PC-9 (cell line): ENCODE measurements at regions not wholly inside any gene's neighbourhood (a gene's known extent, or its start where the extent isn't known, plus 50 kb on each side); places are given as distances from the start of the nearest gene placed in this dataset.
"Not testable (repeated sequence)": the region's sequence is repeated elsewhere in the genome, so short reads cannot be mapped to it uniquely, and the experiment has no call there.

ENCODE experiments used
- BruUV-seq: library from RNA; stranded (reverse); fragments of 400-500 nt; replicated peaks from 2 replicates; lab custom pipeline; 2021; lab: Mats Ljungman, UMichigan
- CTCF ChIA-PET: fragments of 300-600 bp; sonication (Branson Sonifier 250); formaldehyde crosslinking; loops from one replicate; lab custom pipeline; 2022; ENCODE audit warnings: antibody characterized with exemption; lab: Charles Lee
- POLR2A ChIA-PET: fragments of 300-600 bp; sonication (Branson Sonifier 250); formaldehyde crosslinking; loops from one replicate; lab custom pipeline; 2022; ENCODE audit warnings: antibody characterized with exemption; ENCODE audit not compliant: unreplicated experiment; lab: Charles Lee
- DNase-seq, 2 experiments: peaks; one replicate each; pipeline versions ENCODE4 v3.0.0 to v3.0.0-alpha.2; 2015 to 2022; ENCODE audit warnings: mixed read lengths in 1 of 2
- H2AFZ ChIP-seq: fragments of 200-600 bp; sonication (generic); 2 replicates; pipeline ENCODE4 v1.8.1; 2017; ENCODE audit warnings: antibody characterized with exemption
- H3F3A ChIP-seq: fragments of 200-600 bp; sonication (generic); 2 replicates; pipeline ENCODE4 v1.8.1; 2017; ENCODE audit warnings: antibody characterized with exemption, mild to moderate bottlenecking, low read depth; ENCODE audit not compliant: insufficient read depth
- H3K27ac ChIP-seq: fragments of 200-600 bp; sonication (generic); 2 replicates; pipeline ENCODE4 v1.6.1; 2016; ENCODE audit warnings: mixed run types
- H3K27me3 ChIP-seq: fragments of 200-600 bp; sonication (generic); 2 replicates; pipeline ENCODE4 v1.6.1; 2016; ENCODE audit warnings: low read depth, mixed run types; ENCODE audit not compliant: insufficient read depth
- H3K36me3 ChIP-seq: fragments of 200-600 bp; sonication (generic); 2 replicates; pipeline ENCODE4 v1.6.1; 2016; ENCODE audit warnings: low read depth, mixed run types
- H3K4me1 ChIP-seq: fragments of 200-600 bp; sonication (generic); replicated peaks from 2 replicates; pipeline ENCODE4 v1.6.1; 2016; ENCODE audit warnings: mixed run types; ENCODE audit not compliant: insufficient read depth
- H3K4me2 ChIP-seq: fragments of 200-600 bp; sonication (generic); 2 replicates; pipeline ENCODE4 v1.6.1; 2017; ENCODE audit warnings: mixed run types
- H3K4me3 ChIP-seq: fragments of 200-600 bp; sonication (generic); 2 replicates; pipeline ENCODE4 v1.6.1; 2016; ENCODE audit warnings: mixed run types
- H3K79me2 ChIP-seq: fragments of 200-600 bp; sonication (generic); 2 replicates; pipeline ENCODE4 v1.6.1; 2017; ENCODE audit warnings: low read depth, mixed run types
- H3K9me2 ChIP-seq: fragments of 200-600 bp; sonication (generic); 2 replicates; pipeline ENCODE4 v1.8.1; 2017; ENCODE audit warnings: mild to moderate bottlenecking; ENCODE audit not compliant: insufficient read depth
- H3K9me3 ChIP-seq: fragments of 200-600 bp; sonication (generic); 2 replicates; pipeline ENCODE4 v1.8.1; 2016; ENCODE audit warnings: low read depth; ENCODE audit not compliant: insufficient read depth
- H4K20me1 ChIP-seq: fragments of 200-600 bp; sonication (generic); 2 replicates; pipeline ENCODE4 v1.8.1; 2017; ENCODE audit not compliant: insufficient read depth
- intact Hi-C: fragments of 100-400 bp; cut with micrococcal nuclease; formaldehyde crosslinking; loops from one replicate; pipeline ENCODE4 v1.10.0; 2022; ENCODE audit not compliant: unreplicated experiment

DNA sequence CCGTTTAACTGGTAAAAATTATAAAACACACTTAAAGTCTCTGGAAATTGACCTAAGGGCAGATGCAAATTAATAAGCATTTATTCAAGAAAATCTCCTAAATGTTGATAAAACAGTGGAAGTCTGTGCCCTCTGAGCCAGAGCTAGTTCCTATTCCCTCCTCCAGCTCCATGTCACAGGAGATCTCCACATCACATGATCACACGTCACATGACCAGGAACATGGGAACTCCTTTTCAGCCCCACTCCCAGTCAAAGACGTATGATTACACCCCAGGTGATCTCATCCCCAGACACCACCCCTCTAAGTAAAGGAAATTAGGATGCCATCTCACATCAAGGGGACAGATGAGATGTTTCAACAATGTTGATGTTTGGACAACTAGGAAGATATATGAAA, 237.7 kb upstream of the FRG1 start:
- POLR2A ChIA-PET, H3K4me2 ChIP-seq, H3K27me3 ChIP-seq, H2AFZ ChIP-seq, H3K4me1 ChIP-seq, H3K27ac ChIP-seq, BruUV-seq, H3K9me3 ChIP-seq, H3K4me3 ChIP-seq, H4K20me1 ChIP-seq, H3K9me2 ChIP-seq, H3F3A ChIP-seq, CTCF ChIA-PET, H3K36me3 ChIP-seq, H3K79me2 ChIP-seq, DNase-seq, intact Hi-C loops: not testable (repeated sequence)

- H3K79me2 ChIP-seq, CTCF ChIA-PET, H3F3A ChIP-seq, POLR2A ChIA-PET, H3K9me2 ChIP-seq, H3K4me3 ChIP-seq, intact Hi-C loops, H3K27me3 ChIP-seq, H3K9me3 ChIP-seq, H2AFZ ChIP-seq, H3K36me3 ChIP-seq, DNase-seq, H3K27ac ChIP-seq, H4K20me1 ChIP-seq, H3K4me2 ChIP-seq, BruUV-seq, H3K4me1 ChIP-seq: not testable (repeated sequence)
Observed at GRCh38 chr4:189706821-189707220, 233.9 kb upstream of the FRG1 start.

GRCh38 chr4:189707227-189707626, 233.4 kb upstream of the FRG1 start:
- H2AFZ ChIP-seq, H3K36me3 ChIP-seq, H3F3A ChIP-seq, H4K20me1 ChIP-seq, H3K27me3 ChIP-seq, H3K79me2 ChIP-seq, H3K4me1 ChIP-seq, H3K4me2 ChIP-seq, H3K9me3 ChIP-seq, DNase-seq, H3K4me3 ChIP-seq, H3K9me2 ChIP-seq, BruUV-seq, CTCF ChIA-PET, intact Hi-C loops, H3K27ac ChIP-seq, POLR2A ChIA-PET: not testable (repeated sequence)

DNA sequence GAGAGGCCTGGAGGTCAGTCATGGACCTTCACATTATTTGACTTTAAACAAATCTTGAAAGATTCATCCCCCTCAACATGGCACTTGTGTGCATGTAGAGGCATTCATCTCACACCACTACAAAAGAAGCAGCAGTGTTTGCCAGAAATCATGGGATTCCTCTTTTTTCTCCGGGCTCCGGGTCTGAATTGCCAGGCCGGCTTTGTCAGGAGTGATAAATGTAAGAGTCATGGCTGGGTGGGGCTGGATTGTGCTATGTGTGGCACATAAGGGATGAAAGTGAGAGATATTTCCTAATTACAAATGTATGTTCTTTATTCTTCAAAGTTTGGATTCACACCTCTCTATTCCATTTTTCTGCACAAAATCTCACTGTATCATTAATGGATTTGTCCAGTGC, 228.7 kb upstream of the FRG1 start:
- CTCF ChIA-PET, H4K20me1 ChIP-seq, DNase-seq, H3K79me2 ChIP-seq, H3K27me3 ChIP-seq, H3K9me3 ChIP-seq, H3K36me3 ChIP-seq, H2AFZ ChIP-seq, H3K4me3 ChIP-seq, H3K27ac ChIP-seq, H3K9me2 ChIP-seq, H3K4me1 ChIP-seq, intact Hi-C loops, POLR2A ChIA-PET, BruUV-seq, H3K4me2 ChIP-seq, H3F3A ChIP-seq: not testable (repeated sequence)

- H3K9me3 ChIP-seq, H3K27ac ChIP-seq, H3K27me3 ChIP-seq, H3K4me3 ChIP-seq, H3K36me3 ChIP-seq, intact Hi-C loops, H2AFZ ChIP-seq, H3K4me1 ChIP-seq, H3K4me2 ChIP-seq, H4K20me1 ChIP-seq, H3K9me2 ChIP-seq, H3F3A ChIP-seq, H3K79me2 ChIP-seq, CTCF ChIA-PET: not testable (repeated sequence)
- peak in 1 of 2 experiments; percentile 5 for DNase-seq
- POLR2A ChIA-PET, result interaction anchor here (0.7 kb wide), 1 partner anchor 36 kb away, joined by 10 read pairs; no protein-coding TSS in a partner anchor
- TSS peak; percentile 67 for BruUV-seq
Observed at GRCh38 chr4:189721016-189721993, 219.4 kb upstream of the FRG1 start.

DNA sequence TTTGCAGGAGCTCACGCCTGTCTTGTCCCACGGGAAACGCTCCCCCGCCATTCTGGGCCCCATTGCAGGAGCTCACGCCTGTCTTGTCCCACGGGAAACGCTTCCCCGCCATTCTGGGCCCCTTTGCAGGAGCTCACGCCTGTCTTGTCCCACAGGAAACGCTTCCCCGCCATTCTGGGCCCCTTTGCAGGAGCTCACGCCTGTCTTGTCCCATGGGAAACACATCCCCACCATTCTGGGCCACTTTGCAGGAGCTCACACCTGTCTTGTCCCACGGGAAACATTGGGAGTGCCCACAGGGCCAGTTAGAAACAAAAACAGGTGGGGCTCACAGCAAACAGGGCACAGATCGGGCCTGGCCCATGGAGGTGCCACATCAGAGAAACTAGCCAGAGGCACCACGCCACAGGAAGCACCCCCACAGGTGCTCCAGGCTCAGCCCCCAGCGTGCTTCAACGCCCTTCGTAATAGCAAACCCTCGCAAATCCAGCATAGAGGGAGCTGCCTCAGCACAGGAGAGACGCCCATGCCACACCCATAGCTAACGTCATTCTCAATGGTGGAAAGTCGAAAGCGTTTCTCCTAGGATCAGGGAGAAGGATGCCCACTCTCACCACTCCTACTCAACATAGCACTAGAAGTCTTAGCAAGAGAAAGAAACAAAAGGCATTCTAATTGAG, 218.2 kb upstream of the FRG1 start:
- BruUV-seq, H3K4me1 ChIP-seq, H2AFZ ChIP-seq, CTCF ChIA-PET, H3K27ac ChIP-seq, H3K4me2 ChIP-seq, H3K9me2 ChIP-seq, H3K27me3 ChIP-seq, intact Hi-C loops, H3F3A ChIP-seq, H3K36me3 ChIP-seq, H3K4me3 ChIP-seq, H3K79me2 ChIP-seq, H3K9me3 ChIP-seq, H4K20me1 ChIP-seq: not testable (repeated sequence)
- POLR2A ChIA-PET, result interaction anchor here (0.7 kb wide), 1 partner anchor 37 kb away, joined by 10 read pairs; no protein-coding TSS in a partner anchor
- DNase-seq, result peak in 1 of 2 experiments; percentile 78

- H2AFZ ChIP-seq, BruUV-seq, H3K9me3 ChIP-seq, H3K79me2 ChIP-seq, H3K36me3 ChIP-seq, H3K4me2 ChIP-seq, POLR2A ChIA-PET, intact Hi-C loops, H3K9me2 ChIP-seq, H3K27ac ChIP-seq, H3K4me3 ChIP-seq, DNase-seq, H3F3A ChIP-seq, H3K4me1 ChIP-seq, H3K27me3 ChIP-seq, CTCF ChIA-PET, H4K20me1 ChIP-seq: not testable (repeated sequence)
Observed at GRCh38 chr4:189727982-189728638, 212.6 kb upstream of the FRG1 start.
